CD14-positive monocyte (primary cell): ENCODE measurements at regions not wholly inside any gene's neighbourhood (a gene's known extent, or its start where the extent isn't known, plus 50 kb on each side); places are given as distances from the start of the nearest gene placed in this dataset.

Experiments
- DNase-seq, 3 donors: peaks; one replicate each; pipeline ENCODE4 v3.0.0-alpha.2; 2011 to 2022
- H2AFZ ChIP-seq: 2 replicates; pipeline ENCODE4 v1.6.0; 2012; ENCODE audit warnings: mild to moderate bottlenecking, low read depth, low read length, inconsistent platforms; ENCODE audit not compliant: insufficient read depth, poor library complexity, severe bottlenecking
- H3K27ac ChIP-seq, 2 donors: 1 replicate in 1 of 2; 2 replicates in 1 of 2; pipeline ENCODE4 v1.5.1; 2012 to 2013; ENCODE audit warnings: low read length in 2 of 2, control low read depth in 1 of 2, inconsistent platforms in 1 of 2, low read depth in 1 of 2, mild to moderate bottlenecking in 1 of 2
- H3K27me3 ChIP-seq, 2 donors: one replicate each; pipeline versions ENCODE4 v1.6.0 to v1.6.1; 2011 to 2013; ENCODE audit warnings: low read length in 2 of 2; ENCODE audit not compliant: control insufficient read depth in 2 of 2, insufficient read depth in 2 of 2
- H3K36me3 ChIP-seq, 2 donors: replicated peaks in 1 of 2; 1 replicate in 1 of 2; 2 replicates in 1 of 2; pipeline versions ENCODE4 v1.5.1 to v1.6.1; 2012 to 2013; ENCODE audit warnings: low read length in 2 of 2, control low read depth in 1 of 2, inconsistent platforms in 1 of 2, mild to moderate bottlenecking in 1 of 2; ENCODE audit not compliant: insufficient read depth in 2 of 2, control insufficient read depth in 1 of 2
- H3K4me1 ChIP-seq, 2 donors: 1 replicate in 1 of 2; 2 replicates in 1 of 2; pipeline versions ENCODE4 v1.5.1 to v1.6.1; 2012 to 2013; ENCODE audit warnings: low read length in 2 of 2, control low read depth in 1 of 2, inconsistent platforms in 1 of 2, mild to moderate bottlenecking in 1 of 2, moderate library complexity in 1 of 2; ENCODE audit not compliant: insufficient read depth in 2 of 2, control insufficient read depth in 1 of 2
- H3K4me2 ChIP-seq: replicated peaks from 2 replicates; pipeline ENCODE3; 2012; ENCODE audit warnings: low read length, moderate library complexity, mild to moderate bottlenecking; ENCODE audit not compliant: poor library complexity, severe bottlenecking; ENCODE audit errors: extremely low read depth
- H3K4me3 ChIP-seq, 3 experiments: fragments of 200-600 bp in 1 of 3; sonication (generic) in 1 of 3; replicated peaks in 1 of 3; 1 replicate in 2 of 3; 2 replicates in 1 of 3; pipeline ENCODE4 v1.5.1; 2011 to 2013; ENCODE audit warnings: low read length in 3 of 3, mild to moderate bottlenecking in 3 of 3, control low read depth in 2 of 3, low read depth in 2 of 3, inconsistent platforms in 1 of 3, moderate library complexity in 1 of 3
- H3K79me2 ChIP-seq: 2 replicates; pipeline ENCODE4 v1.6.0; 2012; ENCODE audit warnings: mild to moderate bottlenecking, control low read depth, inconsistent platforms, low read length, moderate library complexity; ENCODE audit not compliant: insufficient read depth
- H3K9ac ChIP-seq: 2 replicates; pipeline ENCODE4 v1.6.0; 2017; ENCODE audit warnings: low read length, mild to moderate bottlenecking; ENCODE audit not compliant: insufficient read depth, poor library complexity, severe bottlenecking
- H3K9me3 ChIP-seq, 2 donors: replicated peaks in 1 of 2; 1 replicate in 1 of 2; 2 replicates in 1 of 2; pipeline versions ENCODE4 v1.5.1 to v1.6.1; 2012 to 2013; ENCODE audit warnings: low read length in 2 of 2, control low read depth in 1 of 2; ENCODE audit not compliant: control insufficient read depth in 1 of 2, insufficient read depth in 1 of 2
- H4K20me1 ChIP-seq: 2 replicates; pipeline ENCODE4 v1.6.0; 2012; ENCODE audit warnings: mild to moderate bottlenecking, low read length, control low read depth, moderate library complexity; ENCODE audit not compliant: insufficient read depth
- H3K27ac Mint-ChIP-seq, 7 donors: one replicate each; pipeline ENCODE4 v1.8.0; 2020; ENCODE audit warnings: mild to moderate bottlenecking in 7 of 7, mixed read lengths in 7 of 7, moderate library complexity in 6 of 7, inconsistent platforms in 2 of 7
- H3K27me3 Mint-ChIP-seq, 3 donors: one replicate each; pipeline ENCODE4 v1.8.0; 2021 to 2022; ENCODE audit warnings: low read depth in 3 of 3, mild to moderate bottlenecking in 3 of 3, mixed read lengths in 3 of 3, moderate library complexity in 3 of 3, inconsistent platforms in 1 of 3
- H3K36me3 Mint-ChIP-seq, 2 donors: one replicate each; pipeline ENCODE4 v1.8.0; 2020; ENCODE audit warnings: mixed read lengths in 2 of 2, inconsistent platforms in 1 of 2, mild to moderate bottlenecking in 1 of 2
- H3K4me1 Mint-ChIP-seq: one replicate; pipeline ENCODE4 v1.8.0; 2020; ENCODE audit warnings: mild to moderate bottlenecking, mixed read lengths
- H3K4me3 Mint-ChIP-seq, 2 donors: one replicate each; pipeline ENCODE4 v1.8.0; 2020; ENCODE audit warnings: mild to moderate bottlenecking in 2 of 2, mixed read lengths in 2 of 2, moderate library complexity in 1 of 2
- H3K9me3 Mint-ChIP-seq, 7 donors: one replicate each; pipeline ENCODE4 v1.8.0; 2020 to 2022; ENCODE audit warnings: mixed read lengths in 7 of 7, mild to moderate bottlenecking in 6 of 7, moderate library complexity in 6 of 7, inconsistent platforms in 2 of 7
- CTCF ChIP-seq: fragments of 200-600 bp; IDR thresholded peaks from one replicate; pipeline ENCODE4 v1.8.0; 2022; ENCODE audit warnings: antibody characterized with exemption, mild to moderate bottlenecking
- WGBS: methylation state at CpG from one replicate; pipeline ENCODE4 v1.1.5; 2013; ENCODE audit warnings: missing lambda C conversion rate; ENCODE audit not compliant: insufficient coverage; 5-methylcytosine and 5-hydroxymethylcytosine counted together
- intact Hi-C, 2 donors: fragments of 100-400 bp; cut with micrococcal nuclease; formaldehyde crosslinking; loops; one replicate each; pipeline versions ENCODE4 v1.15.0 to v1.15.1; 2023

- intact Hi-C loops, result no loop called here
- no peak for DNase-seq
- Mint-ChIP-seq H3K4me1 (no peaks in the 10 kb centered on the region), H3K27me3 (no peaks in the 10 kb centered on the region), H3K4me3 (no peak overlapping the region), H3K27ac (no peak overlapping the region), H3K36me3 (no peaks in the 10 kb centered on the region), H3K9me3 (peaks cover 0 to 6% (median 2%) of the 10 kb centered on the region in 7 donors)
- no peaks in the 10 kb centered on the region for H3K4me1 ChIP-seq
- no peak overlapping the region for H2AFZ ChIP-seq
- no peaks in the 10 kb centered on the region for H3K36me3 ChIP-seq
- H3K27me3 ChIP-seq, result no peaks in the 10 kb centered on the region
- 96% methylated on average over 3 of the region's 5 CpGs for WGBS
- no peak for TF ChIP-seq CTCF
- no peak overlapping the region for H3K9ac ChIP-seq
- no peak overlapping the region for H3K27ac ChIP-seq
- H3K9me3 ChIP-seq, result no peaks in the 10 kb centered on the region
- no peaks in the 10 kb centered on the region for H4K20me1 ChIP-seq
- no peaks in the 10 kb centered on the region for H3K79me2 ChIP-seq
- H3K4me3 ChIP-seq, result no peak overlapping the region
- no peak overlapping the region for H3K4me2 ChIP-seq
These were observed 611.8 kb downstream of the TNS3 start for GRCh38 chr7:46970131-46970430.

GRCh38 chr7:46969303-46970130 lies 612.4 kb downstream of the TNS3 start:
- Histone ChIP-seq H4K20me1 (no peaks in the 10 kb centered on the region), H3K4me1 (no peaks in the 10 kb centered on the region), H3K9me3 (no peaks in the 10 kb centered on the region), H3K4me3 (no peak overlapping the region), H3K4me2 (no peak overlapping the region), H3K27me3 (no peaks in the 10 kb centered on the region), H3K27ac (no peak overlapping the region), H3K36me3 (no peaks in the 10 kb centered on the region), H3K9ac (no peak overlapping the region), H2AFZ (no peak overlapping the region), H3K79me2 (no peaks in the 10 kb centered on the region)
- no peak overlapping the region for H3K4me3 Mint-ChIP-seq
- TF ChIP-seq CTCF, result no peak
- H3K36me3 Mint-ChIP-seq, result no peaks in the 10 kb centered on the region
- DNase-seq, result no peak
- no peaks in the 10 kb centered on the region for H3K4me1 Mint-ChIP-seq
- H3K27ac Mint-ChIP-seq, result no peak overlapping the region
- intact Hi-C loops, result no loop called here
- no CpG with 5 or more reads among the region's 12 CpGs for WGBS
- H3K9me3 Mint-ChIP-seq, result peaks cover 2 to 8% (median 2%) of the 10 kb centered on the region in 7 donors
- H3K27me3 Mint-ChIP-seq, result no peaks in the 10 kb centered on the region
